Left ventricle myocardium inferior (tissue), 1 donor: ENCODE measurements at regions not wholly inside any gene's neighbourhood (a gene's known extent, or its start where the extent isn't known, plus 50 kb on each side); places are given as distances from the start of the nearest gene placed in this dataset.

Experiments used
- DNase-seq: peaks from one replicate; pipeline ENCODE4 v3.0.0-alpha.2; 2020
- H3K27ac ChIP-seq: fragments of 200-600 bp; replicated peaks from 2 replicates; pipeline ENCODE4 v1.8.0; 2021
- H3K27me3 ChIP-seq: fragments of 200-600 bp; 2 replicates; pipeline ENCODE4 v1.8.0; 2021; ENCODE audit warnings: low read depth
- H3K36me3 ChIP-seq: fragments of 200-600 bp; 2 replicates; pipeline ENCODE4 v1.8.0; 2021
- H3K4me1 ChIP-seq: fragments of 200-600 bp; 2 replicates; pipeline ENCODE4 v1.8.0; 2021
- H3K4me3 ChIP-seq: fragments of 200-600 bp; 2 replicates; pipeline ENCODE4 v1.8.0; 2021; ENCODE audit warnings: mild to moderate bottlenecking, moderate library complexity
- H3K9me3 ChIP-seq: fragments of 200-600 bp; replicated peaks from 2 replicates; pipeline ENCODE4 v1.8.0; 2021
- CTCF ChIP-seq: fragments of 200-600 bp; IDR thresholded peaks from 2 replicates; pipeline ENCODE4 v1.8.0; 2021; ENCODE audit warnings: antibody characterized with exemption, mild to moderate bottlenecking, borderline replicate concordance
- intact Hi-C: fragments of 100-400 bp; cut with micrococcal nuclease; formaldehyde crosslinking; loops from one replicate; pipeline ENCODE4 v1.11.0; 2022
- donor health status: DM: no; HTN: yes; CAD: no; lungs with severe emphysema.

DNA sequence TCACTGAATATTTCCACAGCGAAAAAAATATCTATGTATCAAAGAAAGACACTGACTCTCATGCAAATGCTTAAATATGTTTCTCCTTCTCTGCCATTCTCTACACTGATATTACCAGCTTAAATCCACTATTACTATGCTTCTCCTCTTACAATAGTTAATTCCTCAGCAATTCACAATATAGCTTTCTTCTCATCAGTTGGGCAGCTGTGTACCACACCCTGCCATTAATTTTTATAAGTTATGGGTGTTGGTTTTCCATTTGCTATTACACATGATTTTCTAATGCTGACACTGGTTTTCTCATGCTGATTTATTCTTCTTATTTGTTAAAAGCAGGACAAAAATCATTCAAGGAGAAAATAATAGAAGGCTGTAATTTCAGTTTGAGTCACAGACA is 251.8 kb downstream of the TBX15 start:
- no peak overlapping the region for H3K4me3 ChIP-seq

DNA sequence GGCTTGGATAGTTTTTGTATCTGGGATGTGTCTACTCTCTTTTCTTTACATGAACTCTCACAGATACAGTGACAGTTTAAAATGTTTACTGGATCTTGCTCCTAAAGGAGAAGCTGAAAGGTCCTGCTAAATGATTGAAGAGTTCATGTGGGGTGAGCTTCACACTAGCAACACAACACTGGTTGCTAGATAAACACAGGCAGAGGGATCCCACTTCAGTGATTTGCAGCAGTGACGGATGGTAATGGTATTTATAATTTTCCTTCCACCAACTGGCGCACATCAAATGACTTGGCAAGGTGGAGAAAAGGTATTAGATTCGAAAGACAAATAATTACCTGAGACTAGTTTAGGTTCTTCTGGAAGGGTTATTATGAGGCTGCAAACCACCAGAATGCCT is 270.2 kb downstream of the TBX15 start:
- intact Hi-C loops = no loop called here
- no peaks in the 10 kb centered on the region for H3K27me3 ChIP-seq

More for the DNA sequence above, 251.8 kb downstream of the TBX15 start:
- intact Hi-C loops = no loop called here
- Histone ChIP-seq H3K27ac (no peak overlapping the region), H3K36me3 (no peaks in the 10 kb centered on the region), H3K4me1 (no peaks in the 10 kb centered on the region), H3K27me3 (no peaks in the 10 kb centered on the region), H3K9me3 (peaks cover 15% of the 10 kb centered on the region)
- no peak for TF ChIP-seq CTCF
- DNase-seq = no peak

GRCh38 chr1:118716775-118717174 is 271.4 kb downstream of the TBX15 start:
- Histone ChIP-seq H3K27me3 (no peaks in the 10 kb centered on the region), H3K4me3 (no peak overlapping the region), H3K9me3 (no peaks in the 10 kb centered on the region), H3K27ac (no peak overlapping the region), H3K4me1 (peaks cover 14% of the 10 kb centered on the region), H3K36me3 (no peaks in the 10 kb centered on the region)
- intact Hi-C loops = no loop called here
- TF ChIP-seq CTCF = peak; percentile 43
- DNase-seq = no peak

More for the DNA sequence above, 270.2 kb downstream of the TBX15 start:
- no peak for DNase-seq
- Histone ChIP-seq H3K27ac (no peak overlapping the region), H3K4me1 (peaks cover 14% of the 10 kb centered on the region), H3K36me3 (no peaks in the 10 kb centered on the region), H3K9me3 (peaks cover 4% of the 10 kb centered on the region), H3K4me3 (no peak overlapping the region)
- TF ChIP-seq CTCF = no peak

DNA sequence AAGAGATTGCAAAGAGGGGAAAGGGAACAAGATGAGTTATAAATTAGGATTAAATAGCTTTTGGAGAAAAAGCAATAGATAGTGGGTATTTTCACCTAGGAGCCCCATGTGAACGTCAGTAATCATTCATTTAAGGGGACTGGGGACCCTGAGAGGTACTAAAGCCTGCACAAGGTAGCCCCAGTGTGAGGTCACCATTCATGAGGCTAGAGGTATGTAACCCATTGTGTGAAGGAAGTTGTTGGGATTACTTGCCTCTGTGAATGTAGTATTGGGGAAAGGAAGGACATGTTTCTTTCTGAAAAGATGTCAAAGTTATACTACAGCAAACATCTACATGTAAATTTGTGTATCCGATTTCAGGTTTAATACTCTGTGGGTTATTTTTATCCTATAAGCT is 276.8 kb downstream of the TBX15 start:
- Histone ChIP-seq H3K27ac (no peak overlapping the region), H3K9me3 (no peaks in the 10 kb centered on the region), H3K36me3 (no peaks in the 10 kb centered on the region), H3K27me3 (no peaks in the 10 kb centered on the region), H3K4me3 (no peak overlapping the region), H3K4me1 (no peaks in the 10 kb centered on the region)
- no peak for DNase-seq
- intact Hi-C loops = no loop called here
- no peak for TF ChIP-seq CTCF

DNA sequence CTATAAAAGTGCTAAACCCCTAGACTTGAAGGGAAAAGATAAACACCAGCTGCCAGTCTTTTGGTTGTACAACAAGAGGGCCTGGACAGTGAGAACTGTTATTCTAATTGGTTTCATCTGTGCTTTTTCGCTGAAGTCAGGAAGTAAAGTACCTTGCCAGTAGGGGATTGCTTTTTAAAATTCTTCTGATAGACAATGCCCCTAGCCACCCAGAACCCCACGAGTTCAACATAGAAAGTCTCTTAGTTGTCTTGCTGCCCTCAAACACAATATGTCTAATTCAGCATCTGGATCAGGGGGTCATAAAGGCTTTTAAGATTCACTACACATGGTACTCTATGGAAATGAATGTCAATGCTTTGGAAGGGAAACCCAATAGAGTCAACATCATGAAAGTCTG is 289.2 kb downstream of the TBX15 start:
- TF ChIP-seq CTCF = no peak
- intact Hi-C loops = no loop called here
- no peak overlapping the region for H3K4me3 ChIP-seq
- DNase-seq = no peak
- H3K27ac ChIP-seq = no peak overlapping the region
- no peaks in the 10 kb centered on the region for H3K27me3 ChIP-seq
- peaks cover 18% of the 10 kb centered on the region for H3K9me3 ChIP-seq
- H3K4me1 ChIP-seq = no peaks in the 10 kb centered on the region
- no peaks in the 10 kb centered on the region for H3K36me3 ChIP-seq

DNA sequence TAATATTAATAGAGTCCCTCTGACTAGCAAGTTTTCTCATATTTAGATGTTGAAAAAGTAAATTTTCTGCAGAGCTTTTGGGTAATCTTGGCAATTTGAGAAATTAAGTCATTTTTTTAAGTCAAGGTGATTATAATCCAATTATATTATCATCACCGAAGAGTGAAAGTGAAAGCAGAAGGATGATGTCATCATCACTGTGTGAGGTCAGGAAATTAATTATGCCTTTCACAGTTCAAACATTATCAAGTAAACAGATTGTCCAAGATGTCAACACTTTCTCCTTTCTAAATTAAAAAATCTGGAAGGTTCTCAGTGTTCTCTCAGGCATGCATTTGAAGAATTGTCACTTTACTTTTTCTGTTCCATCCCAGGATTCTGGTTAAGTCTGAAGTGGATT is 296.0 kb downstream of the TBX15 start:
- no peak overlapping the region for H3K4me3 ChIP-seq
- H3K9me3 ChIP-seq = peaks cover 6% of the 10 kb centered on the region
- no peak for TF ChIP-seq CTCF
- no peak overlapping the region for H3K27ac ChIP-seq
- no peaks in the 10 kb centered on the region for H3K27me3 ChIP-seq
- no peaks in the 10 kb centered on the region for H3K36me3 ChIP-seq
- intact Hi-C loops = no loop called here
- no peaks in the 10 kb centered on the region for H3K4me1 ChIP-seq
- no peak for DNase-seq
